GM19328 (cell line): ENCODE measurements at regions not wholly inside any gene's neighbourhood (a gene's known extent, or its start where the extent isn't known, plus 50 kb on each side); places are given as distances from the start of the nearest gene placed in this dataset.
"Not testable (repeated sequence)": the region's sequence is repeated elsewhere in the genome, so short reads cannot be mapped to it uniquely, and the experiment has no call there.

Experiments
- ATAC-seq: cut with Tn5 transposase; IDR thresholded peaks from one replicate; pipeline ENCODE4 v1.9.1; 2021; ENCODE audit warnings: mild to moderate bottlenecking, moderate library complexity; ENCODE audit not compliant: unreplicated experiment

DNA sequence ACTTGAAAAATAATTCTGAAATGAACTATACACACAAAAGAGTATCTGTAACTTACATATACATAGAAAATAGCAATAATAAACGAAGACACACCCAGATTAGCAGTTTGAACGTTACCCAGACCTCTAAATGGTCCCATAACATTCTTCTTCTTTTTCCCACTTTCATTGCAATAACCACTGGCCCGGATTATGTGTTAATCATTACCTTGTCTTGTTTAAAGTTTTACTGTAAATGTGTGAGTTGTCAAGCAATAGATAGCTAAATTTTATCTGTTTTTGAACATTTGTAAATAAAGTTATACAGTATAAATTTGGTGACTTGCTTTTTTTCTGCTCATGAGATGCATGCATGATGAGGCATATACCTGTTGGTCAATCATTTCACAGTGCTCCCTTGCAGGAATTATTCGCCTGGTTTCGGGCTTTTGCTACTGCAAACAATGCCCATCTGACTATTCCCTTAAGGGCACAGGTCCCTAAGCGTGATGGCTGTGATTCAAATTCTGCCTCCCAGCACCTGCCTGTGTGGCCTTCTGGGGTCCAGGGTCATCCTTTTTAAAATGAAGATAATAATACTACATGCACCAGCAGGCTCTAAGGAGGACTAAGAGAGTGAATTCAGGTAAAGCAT is 66.1 kb downstream of the GADD45G start:
- no peak for ATAC-seq

DNA sequence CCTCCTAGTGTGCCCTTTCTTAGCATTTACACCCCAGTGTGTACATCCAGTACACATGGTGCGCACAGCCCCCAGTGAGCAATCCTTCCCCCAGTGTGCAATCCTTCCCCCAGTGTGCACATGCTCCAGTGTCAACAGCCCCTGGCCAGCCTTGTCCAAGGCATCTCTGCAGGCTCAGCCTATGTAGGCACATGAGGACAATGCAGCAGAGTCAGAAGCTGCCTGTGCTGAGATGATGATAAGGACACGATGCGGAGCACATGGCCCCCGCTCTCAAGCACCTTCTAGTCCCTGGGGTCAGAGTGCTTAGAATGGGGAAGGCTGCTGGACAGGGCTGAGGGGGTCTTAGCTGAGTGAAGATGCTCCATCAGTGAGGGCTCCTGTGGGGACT is 69.8 kb downstream of the GADD45G start:
- no peak for ATAC-seq

DNA sequence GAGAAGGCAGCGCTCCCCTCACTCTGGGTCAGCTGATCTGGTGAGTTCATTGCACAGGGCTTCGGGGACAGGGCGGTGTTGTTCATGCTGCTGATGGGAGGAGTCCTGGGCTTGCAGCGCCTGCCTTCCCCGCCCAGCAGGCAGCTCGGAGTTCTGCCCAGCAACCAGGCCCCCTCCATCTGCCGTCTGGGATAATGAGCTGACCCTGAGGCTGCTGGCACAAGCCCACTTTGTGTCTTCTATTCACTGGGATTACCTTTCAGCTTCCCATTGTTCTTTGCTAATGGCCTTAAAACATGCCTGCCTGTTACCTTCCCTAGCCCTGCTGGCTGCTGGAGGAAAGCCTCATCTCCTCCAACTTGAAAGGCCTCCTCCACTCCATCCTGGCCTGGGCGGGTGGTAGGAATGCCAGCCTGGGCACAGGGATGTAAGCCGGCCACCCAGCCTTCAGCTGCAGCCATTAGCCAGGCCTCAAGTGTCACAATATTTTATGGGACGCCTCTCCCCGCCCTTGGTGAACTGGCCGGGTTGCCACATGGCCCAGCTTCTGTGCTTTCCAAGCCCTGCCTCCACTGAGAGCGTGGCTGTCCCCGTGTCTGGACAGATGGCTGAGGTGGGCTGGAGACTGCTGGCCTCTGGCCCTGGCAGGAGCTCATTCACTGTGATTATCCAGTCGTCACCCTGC is 70.4 kb downstream of the GADD45G start:
- no peak for ATAC-seq

DNA sequence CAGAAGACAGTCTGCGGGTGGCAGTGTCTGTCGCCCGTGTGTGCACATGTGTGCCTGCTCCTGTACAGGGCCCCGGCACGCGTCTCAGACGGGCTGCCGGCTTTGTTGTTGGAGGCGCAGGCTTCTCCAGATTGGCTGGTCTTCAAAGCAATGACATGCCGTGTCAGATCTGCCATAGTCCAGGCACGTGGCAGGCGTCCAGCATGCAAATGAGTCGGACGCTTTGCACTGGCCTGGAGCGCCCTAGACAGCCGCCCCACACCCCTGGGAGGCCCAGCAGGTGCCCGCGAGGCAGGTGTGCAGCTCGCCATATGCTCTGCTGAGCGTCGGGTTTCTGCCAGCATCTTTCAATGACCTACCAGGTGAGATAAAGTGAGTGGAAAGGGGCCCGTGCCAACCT is 71.5 kb downstream of the GADD45G start:
- ATAC-seq, result no peak

DNA sequence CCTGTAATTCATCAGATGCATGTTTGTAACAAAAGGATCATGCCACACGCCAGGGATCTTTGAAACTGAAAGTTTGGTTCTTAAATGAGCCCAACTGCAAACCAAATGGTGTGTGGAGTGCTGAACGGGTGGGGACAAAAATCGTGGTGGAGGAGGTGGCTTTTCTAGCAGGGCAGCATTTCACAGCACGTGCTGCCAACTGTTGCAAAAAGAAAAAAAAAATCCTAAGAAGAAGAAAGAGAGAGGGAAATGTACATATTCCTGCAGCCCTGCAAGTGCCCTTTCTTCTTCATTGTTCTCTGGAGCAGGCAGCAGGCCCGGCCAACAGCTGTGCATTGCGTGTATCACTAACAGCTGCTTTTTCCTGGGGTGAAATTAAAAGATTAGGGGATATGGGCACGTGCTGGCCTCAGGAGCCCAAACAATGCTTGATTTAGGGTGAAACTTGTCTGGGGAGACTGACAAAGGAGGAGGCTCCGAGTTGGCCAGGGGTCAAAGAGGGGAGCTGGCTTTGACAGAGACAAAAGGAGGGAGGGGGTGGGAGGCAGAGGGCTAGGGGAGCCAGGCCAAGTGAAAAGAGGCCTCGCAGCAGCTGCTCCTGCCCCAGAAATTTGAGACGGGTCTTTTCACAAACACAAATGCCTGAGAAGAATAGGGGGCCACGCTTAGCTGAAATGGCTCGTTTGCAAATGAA is 73.0 kb downstream of the GADD45G start:
- no peak for ATAC-seq

DNA sequence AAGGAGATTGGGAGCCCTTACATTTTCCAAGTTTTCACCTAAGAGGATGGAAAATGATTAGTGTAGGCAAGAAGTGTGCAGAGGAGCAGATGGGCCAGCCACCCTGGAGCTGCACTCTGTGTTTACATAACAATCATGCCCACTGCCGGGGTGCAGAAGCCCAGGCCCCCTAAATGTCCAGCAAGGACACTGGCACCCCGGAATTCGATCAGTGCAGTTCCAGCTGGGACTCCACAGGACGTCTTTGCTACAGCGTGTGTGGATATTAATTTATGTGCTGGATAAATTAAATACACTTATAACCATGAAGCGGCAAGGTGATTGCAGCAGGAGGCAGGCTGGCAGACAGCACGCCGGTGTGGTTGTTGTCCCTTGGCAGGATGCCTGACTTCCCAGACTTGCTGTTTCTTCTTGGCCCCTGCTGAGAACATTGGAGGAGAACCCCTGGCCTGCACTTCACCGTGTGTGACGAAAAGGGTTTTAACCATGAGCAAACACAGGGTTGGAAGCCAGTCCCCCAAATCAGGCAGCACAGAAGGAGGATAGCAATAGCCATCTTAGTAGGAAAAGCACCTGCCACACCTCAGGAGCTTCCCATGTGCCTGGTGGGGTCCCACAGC is 73.7 kb downstream of the GADD45G start:
- ATAC-seq, result no peak

DNA sequence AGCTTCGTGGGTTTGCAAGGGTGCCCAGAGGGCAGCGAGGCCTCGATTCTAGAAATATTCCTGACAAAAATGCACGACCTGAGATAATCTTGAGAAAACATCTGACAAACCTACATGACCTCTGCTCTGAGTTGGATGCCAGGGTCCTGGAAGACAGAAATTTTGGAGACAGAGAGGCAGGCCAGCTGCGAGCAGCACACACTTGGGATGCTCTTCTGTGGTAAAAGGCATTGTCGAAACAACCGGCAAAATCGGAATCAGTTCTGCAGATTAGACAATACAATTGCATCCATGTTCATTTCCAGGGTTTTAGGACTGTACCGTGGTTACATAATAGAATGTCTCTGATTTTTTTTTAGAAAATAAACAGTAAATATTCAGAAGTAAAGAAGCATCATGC is 74.2 kb downstream of the GADD45G start:
- ATAC-seq, result no peak

DNA sequence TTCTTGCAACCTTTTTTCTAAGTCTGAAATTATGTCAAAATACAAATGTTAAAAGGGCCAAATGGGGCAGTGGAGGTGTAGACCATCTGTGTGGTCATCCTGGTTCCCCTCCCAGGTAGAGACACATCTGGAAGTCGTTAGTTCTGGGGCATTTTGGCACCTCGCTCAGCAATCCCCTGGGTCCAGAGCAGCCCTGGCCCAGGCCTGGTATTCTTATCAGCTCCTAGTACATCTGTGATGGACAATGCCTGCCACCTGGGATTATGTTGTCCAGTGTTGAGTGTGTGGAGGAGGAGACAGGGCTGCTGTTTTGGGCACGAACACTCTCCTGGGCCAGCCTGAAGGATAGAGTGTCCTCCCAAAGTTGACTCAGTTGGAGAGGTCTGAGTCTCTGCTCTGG is 74.8 kb downstream of the GADD45G start:
- no peak for ATAC-seq

DNA sequence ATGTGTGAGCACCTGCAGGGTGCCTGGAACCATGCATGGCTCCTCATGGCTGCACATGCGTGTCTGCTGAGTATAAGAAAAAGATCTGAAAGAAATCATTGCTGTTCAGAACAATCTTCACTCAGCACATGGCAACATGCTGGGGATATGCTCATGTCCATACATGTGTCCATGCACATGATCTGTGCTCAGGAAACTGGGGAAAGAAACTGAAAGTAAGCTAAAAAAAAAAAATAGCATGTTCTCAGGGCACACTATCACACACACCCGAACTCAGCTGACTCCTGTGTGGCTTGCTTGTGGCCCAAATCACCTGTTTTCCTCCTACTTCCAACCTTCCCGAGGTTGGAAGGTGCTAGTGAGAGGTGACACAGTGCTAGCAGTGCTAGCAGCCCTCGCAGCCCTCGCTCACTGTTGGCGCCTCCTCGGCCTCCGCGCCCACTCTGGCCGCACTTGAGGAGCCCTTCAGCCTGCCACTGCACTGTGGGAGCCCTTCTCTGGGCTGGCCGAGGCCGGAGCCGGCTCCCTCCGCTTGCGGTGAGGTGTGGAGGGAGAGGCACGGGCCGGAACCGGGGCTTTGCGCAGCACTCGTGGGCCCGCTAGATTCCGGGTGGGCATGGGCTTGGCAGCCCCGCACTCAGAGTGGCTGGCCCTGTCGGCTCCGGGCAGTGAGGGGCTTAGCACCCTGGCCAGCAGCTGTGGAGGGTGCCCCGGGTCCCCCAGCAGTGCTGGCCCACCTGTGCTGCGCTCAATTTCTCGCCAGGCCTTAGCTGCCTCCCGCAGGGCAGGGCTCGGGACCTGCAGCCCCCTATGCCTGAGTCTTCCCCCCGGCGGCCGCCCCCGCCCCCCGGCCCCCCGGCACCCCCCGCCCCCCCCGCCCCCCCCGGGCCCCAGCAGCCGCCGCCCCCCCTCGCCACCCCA is 76.0 kb downstream of the GADD45G start:
- ATAC-seq, result no peak

DNA sequence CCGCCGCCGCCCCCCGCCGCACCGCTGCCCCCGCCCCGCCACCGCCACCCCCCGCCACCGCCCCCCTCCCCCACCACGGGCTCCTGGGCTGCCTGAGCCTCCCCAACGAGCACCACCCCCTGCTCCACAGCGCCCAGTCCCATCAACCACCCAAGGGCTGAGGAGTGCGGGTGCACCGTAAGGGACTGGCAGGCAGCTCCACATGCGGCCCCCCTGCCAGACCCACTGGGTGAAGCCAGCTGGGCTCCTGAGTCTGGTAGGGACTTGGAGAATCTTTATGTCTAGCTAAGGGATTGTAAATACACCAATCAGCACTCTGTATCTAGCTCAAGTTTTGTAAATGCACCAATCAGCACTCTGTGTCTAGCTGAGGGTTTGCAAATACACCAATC is 76.7 kb downstream of the GADD45G start:
- not testable (repeated sequence) for ATAC-seq

DNA sequence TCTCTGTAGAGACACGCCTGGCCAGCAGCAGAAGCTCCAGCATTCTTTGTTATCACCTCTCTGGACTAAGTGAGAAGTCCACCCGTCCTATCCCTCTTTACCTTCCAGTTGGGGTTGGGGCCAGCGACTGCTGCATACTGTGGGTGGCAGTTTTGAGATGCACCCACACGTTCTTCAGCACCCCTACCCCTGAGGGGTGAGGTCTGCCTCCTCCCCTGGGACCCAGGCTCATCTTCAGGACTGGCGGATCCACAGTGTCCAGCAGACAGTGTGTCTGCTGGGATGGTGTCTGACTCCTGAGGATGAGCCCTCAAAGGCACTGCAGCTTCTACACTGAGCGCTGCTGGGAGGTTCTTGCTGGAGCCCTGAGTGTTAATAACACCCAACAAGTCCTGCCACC is 78.8 kb downstream of the GADD45G start:
- ATAC-seq, result no peak

DNA sequence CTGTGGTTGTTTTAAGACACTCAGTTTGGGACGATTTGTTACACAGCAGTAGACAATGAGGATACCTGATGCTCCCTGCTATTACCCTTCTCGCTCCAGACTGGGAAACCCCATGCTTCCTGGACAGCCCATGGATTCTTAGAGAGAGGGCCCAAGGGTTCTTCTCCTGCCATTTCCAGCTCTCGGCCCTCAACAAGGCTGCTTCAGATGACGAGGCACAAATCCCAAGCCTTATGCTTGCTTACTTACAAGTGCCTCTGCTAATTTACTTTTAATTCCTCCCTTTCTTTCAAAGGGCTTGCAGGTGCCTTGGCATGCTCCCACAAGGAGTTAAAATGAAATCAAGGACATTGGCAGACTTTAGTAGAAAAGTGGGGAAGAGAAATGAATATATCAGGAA is 79.4 kb downstream of the GADD45G start:
- no peak for ATAC-seq

DNA sequence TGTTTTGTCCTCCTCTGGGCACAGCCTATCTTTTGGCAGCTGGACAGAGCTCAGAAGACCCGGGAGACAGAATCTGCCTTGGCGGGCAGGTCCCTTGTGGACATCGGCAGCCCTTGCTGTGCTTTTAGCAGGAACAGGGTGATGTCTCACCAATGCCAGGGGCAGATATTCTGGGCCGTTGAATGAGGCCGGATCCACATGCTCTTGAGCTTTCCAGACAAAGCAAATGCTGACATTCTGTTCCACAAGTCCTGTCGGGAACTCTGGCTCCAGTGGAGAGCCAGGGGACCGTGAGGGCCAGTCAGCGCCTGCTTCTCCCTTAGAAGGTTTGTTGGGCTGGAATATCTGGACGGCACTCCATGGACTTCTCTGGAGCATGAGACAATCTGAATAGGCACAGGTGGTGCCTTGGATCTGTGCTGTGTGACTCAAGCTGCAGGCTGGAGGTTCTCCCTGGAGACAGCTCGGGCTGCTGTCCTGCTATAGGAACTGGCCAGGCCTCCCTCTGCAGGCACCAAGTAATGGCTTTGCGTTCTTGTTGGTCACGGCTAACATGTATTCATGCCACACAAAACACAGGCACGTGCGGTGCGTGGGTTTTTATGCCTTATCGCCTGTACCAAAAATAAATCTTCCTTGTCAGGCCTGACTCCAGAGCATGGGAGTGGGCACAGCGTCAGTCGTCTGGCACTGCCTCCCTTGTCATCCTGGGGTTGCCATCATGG is 80.3 kb downstream of the GADD45G start:
- ATAC-seq, result no peak

DNA sequence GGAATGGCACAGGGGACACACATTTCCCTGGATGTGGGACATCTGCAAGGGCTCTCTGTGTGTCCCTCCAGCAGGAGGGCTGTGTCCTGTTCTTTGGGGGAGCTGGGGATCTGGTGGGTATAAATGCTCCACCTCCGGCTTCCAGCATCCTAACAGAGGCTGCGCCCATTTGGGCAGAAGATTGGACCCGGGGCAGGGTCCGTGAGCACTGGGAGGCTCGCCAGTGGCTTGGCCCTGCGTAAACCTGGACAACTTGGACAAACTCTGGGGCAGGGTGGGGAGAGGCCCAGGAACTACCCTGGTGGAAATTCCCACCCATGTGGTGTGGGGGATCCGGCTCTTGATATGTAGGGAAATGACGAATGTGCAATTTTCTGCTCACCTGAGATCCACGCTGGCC is 80.9 kb downstream of the GADD45G start:
- no peak for ATAC-seq

DNA sequence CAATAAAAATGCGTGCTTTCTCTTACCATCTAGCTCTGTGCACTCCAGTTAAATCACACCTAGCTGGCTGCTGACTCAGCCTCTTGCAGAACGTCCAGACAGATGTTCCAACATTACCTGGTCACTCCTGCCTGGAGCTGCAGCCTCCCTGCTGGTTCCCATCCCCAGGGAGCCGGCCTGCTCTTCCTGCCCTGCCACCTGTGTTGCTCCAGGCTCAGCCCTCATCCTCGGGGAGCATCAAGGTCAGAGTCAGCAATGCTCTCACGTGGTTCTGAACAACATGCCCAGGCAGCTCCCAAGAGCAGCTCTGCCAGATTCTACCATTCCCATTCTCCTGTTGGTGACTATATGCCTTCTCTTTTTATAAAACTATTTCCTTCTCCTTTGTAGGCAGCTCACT is 81.3 kb downstream of the GADD45G start:
- no peak for ATAC-seq

DNA sequence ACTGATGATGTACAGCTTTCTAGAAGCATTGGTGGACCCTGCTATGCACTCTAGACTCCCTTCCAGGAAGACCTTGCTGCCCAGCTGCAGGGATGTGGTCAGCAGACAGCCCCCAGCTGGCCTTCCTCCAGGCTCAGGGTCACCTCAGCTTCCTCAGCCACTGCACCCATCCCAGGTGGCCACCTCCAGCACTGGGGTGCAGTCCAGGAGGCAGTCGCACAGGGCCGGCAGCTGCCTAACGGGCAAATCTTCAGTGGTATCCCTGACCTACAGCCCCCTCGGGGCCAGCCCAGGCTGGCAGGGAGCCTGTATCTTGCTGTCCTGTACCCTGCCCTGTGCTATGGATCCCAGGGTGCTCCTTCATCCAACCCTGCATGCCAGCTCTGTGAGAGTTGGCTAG is 81.8 kb downstream of the GADD45G start:
- ATAC-seq, result no peak

DNA sequence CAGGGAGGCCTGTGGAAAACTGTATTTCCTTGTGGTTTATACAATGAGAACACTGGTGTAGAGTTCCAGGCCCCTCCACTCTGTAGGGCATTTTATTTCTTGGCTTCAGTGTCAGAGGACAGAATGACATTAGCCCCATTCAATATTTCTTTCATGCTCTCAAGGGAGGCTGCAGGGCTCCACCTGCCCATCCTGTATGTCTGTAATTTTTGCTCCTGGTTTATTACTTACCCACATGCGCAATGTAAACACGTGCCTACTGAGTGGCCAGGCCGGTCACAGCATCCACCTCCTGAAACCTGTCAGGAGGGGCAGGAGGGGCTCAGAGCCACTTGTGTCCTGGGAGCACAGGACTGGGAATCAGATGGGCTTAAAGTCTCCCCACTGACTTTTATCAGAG is 82.4 kb downstream of the GADD45G start:
- ATAC-seq, result no peak

DNA sequence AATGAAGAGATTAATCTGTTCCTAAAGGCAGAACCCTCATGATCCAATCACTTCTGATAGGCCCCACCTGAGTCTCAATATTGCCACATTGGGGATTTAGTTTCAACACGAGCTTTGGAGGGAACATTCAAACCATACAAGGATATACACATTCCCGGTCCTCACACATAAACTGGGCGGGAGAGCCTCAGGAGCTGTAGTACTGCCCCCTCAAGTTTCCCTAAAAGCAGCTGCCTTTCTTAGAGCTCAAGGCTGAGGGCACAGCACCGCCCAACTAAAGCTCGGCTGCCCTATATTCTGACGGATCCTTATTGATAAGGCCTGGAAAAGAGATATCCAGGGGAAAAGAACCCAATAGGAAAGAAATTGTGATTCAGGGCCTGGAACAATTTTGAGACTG is 83.0 kb downstream of the GADD45G start:
- ATAC-seq, result no peak

DNA sequence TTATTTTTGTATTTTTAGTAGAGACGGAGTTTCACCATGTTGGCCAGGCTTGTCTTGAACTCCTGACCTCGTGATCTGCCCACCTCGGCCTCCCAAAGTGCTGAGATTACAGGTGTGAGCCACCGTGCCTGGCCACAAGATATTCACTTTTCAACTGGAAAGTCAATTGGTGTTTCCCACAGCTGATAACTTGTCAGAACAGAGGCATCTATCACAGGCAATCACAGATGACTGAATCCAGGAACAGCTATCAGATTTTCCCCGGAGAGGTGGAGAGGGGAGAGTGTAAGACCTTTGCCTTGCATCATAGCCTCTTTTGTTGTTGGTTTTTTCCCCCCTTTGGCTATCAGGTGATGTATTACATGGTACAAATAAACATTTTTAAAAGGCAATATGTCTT is 84.5 kb downstream of the GADD45G start:
- ATAC-seq, result not testable (repeated sequence)

DNA sequence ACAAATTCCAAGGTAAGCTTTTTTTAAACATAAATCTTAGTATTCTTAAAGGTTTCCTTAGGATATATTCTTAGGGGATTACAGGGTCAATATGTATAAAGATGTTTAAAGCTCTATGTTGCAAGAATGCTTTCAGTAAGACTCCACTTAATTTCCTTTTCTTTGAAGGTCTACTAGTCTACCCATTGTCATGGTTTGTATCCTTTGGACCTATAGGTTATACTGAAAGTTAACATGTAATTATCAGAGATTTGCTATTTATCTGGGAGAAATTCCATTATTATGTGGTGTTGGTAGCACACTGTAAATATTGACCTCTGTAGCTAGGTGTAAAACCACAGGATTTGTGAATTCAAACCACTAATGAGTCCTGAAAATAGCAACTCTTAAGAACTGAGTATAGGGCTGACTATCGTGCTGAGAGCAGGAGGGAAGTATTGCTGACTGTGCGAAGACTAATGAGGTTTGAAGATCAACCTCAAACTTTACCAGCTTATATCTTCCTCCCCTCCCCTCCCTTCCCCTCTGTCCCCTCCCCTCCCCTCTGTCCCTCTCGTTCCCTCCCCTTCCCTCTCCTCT is 85.6 kb downstream of the GADD45G start:
- peak; percentile 84 for ATAC-seq
